ENCODE measurements at regions not wholly inside any gene's neighbourhood (a gene's known extent, or its start where the extent isn't known, plus 50 kb on each side); places are given as distances from the start of the nearest gene placed in this dataset.

DNA sequence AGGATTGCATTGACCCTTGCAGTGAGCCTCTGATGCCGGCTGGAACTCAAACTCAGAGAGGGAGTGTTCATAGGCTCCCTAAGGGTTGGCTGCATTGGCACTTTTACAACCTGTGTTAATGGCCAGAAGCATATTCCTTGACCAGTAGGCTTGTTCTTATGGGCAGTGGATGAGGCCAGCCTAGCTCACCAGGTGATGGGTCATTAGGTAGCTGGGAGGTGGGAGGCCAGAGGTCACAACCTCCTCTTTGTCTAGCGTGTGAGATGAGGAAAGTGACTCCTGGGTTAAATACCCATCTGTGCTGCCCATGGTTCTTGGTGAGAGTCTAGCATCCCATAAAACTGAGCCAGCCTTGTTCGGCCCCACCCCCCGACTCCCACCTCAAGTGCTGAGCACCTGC lies 275.7 kb upstream of the CTNNB1 start:
- TF ChIP-seq, protein P1, sequence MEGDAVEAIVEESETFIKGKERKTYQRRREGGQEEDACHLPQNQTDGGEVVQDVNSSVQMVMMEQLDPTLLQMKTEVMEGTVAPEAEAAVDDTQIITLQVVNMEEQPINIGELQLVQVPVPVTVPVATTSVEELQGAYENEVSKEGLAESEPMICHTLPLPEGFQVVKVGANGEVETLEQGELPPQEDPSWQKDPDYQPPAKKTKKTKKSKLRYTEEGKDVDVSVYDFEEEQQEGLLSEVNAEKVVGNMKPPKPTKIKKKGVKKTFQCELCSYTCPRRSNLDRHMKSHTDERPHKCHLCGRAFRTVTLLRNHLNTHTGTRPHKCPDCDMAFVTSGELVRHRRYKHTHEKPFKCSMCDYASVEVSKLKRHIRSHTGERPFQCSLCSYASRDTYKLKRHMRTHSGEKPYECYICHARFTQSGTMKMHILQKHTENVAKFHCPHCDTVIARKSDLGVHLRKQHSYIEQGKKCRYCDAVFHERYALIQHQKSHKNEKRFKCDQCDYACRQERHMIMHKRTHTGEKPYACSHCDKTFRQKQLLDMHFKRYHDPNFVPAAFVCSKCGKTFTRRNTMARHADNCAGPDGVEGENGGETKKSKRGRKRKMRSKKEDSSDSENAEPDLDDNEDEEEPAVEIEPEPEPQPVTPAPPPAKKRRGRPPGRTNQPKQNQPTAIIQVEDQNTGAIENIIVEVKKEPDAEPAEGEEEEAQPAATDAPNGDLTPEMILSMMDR (conservative IDR thresholded peaks at IDR 0.05; ENCODE audit: low read length) = no peak
- no peak for TF ChIP-seq EZH2phosphoT487 (IDR thresholded peaks at IDR 0.05; ENCODE audit: borderline replicate concordance, low read depth, low read length)

Data from OCI-LY7 (cell line).